ENCODE measurements at regions not wholly inside any gene's neighbourhood (a gene's known extent, or its start where the extent isn't known, plus 50 kb on each side); places are given as distances from the start of the nearest gene placed in this dataset.

- no peak overlapping the region for H3K4me3 ChIP-seq (ENCODE audit: low read depth, low read length)
- no peak for TF ChIP-seq CTCF (conservative IDR thresholded peaks at IDR 0.05; ENCODE audit: low read depth, low read length)
- no peak for DNase-seq (ENCODE audit: low read depth)
These were observed 179.4 kb upstream of the ADRA1B start for GRCh38 chr5:159736844-159737243.

- DNase-seq (ENCODE audit: low read depth) = no peak
- no peak overlapping the region for H3K4me3 ChIP-seq (ENCODE audit: low read depth, low read length)
- no peak for TF ChIP-seq CTCF (conservative IDR thresholded peaks at IDR 0.05; ENCODE audit: low read depth, low read length)
These were observed 179.0 kb upstream of the ADRA1B start for GRCh38 chr5:159737263-159737662.

- H3K4me3 ChIP-seq (ENCODE audit: low read depth, low read length) = no peak overlapping the region
- no peak for DNase-seq (ENCODE audit: low read depth)
- no peak for TF ChIP-seq CTCF (conservative IDR thresholded peaks at IDR 0.05; ENCODE audit: low read depth, low read length)
These were observed 174.4 kb upstream of the ADRA1B start for GRCh38 chr5:159741829-159742322.

GRCh38 chr5:159743234-159743633 lies 173.0 kb upstream of the ADRA1B start:
- no peak for DNase-seq (ENCODE audit: low read depth)
- TF ChIP-seq CTCF (conservative IDR thresholded peaks at IDR 0.05; ENCODE audit: low read depth, low read length) = no peak
- H3K4me3 ChIP-seq (ENCODE audit: low read depth, low read length) = no peak overlapping the region

GRCh38 chr5:159746707-159747106 lies 169.6 kb upstream of the ADRA1B start:
- TF ChIP-seq CTCF (conservative IDR thresholded peaks at IDR 0.05; ENCODE audit: low read depth, low read length) = no peak
- H3K4me3 ChIP-seq (ENCODE audit: low read depth, low read length) = no peak overlapping the region
- DNase-seq (ENCODE audit: low read depth) = no peak

GRCh38 chr5:159749146-159749545 lies 167.1 kb upstream of the ADRA1B start:
- no peak for TF ChIP-seq CTCF (conservative IDR thresholded peaks at IDR 0.05; ENCODE audit: low read depth, low read length)
- no peak overlapping the region for H3K4me3 ChIP-seq (ENCODE audit: low read depth, low read length)
- DNase-seq (ENCODE audit: low read depth) = no peak

- DNase-seq (ENCODE audit: low read depth) = no peak
- TF ChIP-seq CTCF (conservative IDR thresholded peaks at IDR 0.05; ENCODE audit: low read depth, low read length) = no peak
- H3K4me3 ChIP-seq (ENCODE audit: low read depth, low read length) = no peak overlapping the region
These were observed 166.1 kb upstream of the ADRA1B start for GRCh38 chr5:159750226-159750625.
